Vagina (tissue), 2 donors: ENCODE measurements at regions not wholly inside any gene's neighbourhood (a gene's known extent, or its start where the extent isn't known, plus 50 kb on each side); places are given as distances from the start of the nearest gene placed in this dataset.

Source experiments
- DNase-seq, 2 donors: peaks; one replicate each; pipeline ENCODE4 v3.0.0-alpha.2; 2017; ENCODE audit errors: extremely low spot score in 2 of 2
- H3K27ac ChIP-seq: fragments of 200-600 bp; sonication (generic); one replicate; pipeline ENCODE4 v1.5.1; 2019
- H3K27me3 ChIP-seq: fragments of 200-600 bp; sonication (generic); one replicate; pipeline ENCODE4 v1.5.1; 2019
- H3K36me3 ChIP-seq, 2 donors: fragments of 200-600 bp; sonication (generic); one replicate each; pipeline ENCODE4 v1.5.1; 2017 to 2019
- H3K4me1 ChIP-seq: fragments of 200-600 bp; sonication (generic); one replicate; pipeline ENCODE4 v1.5.1; 2019
- H3K4me3 ChIP-seq, 2 donors: fragments of 200-600 bp; sonication (generic); 1 replicate in 1 of 2; 2 replicates in 1 of 2; pipeline ENCODE4 v1.5.1; 2016 to 2019
- H3K9me3 ChIP-seq: fragments of 200-600 bp; sonication (generic); one replicate; pipeline ENCODE4 v1.5.1; 2019
- POLR2A ChIP-seq, 2 donors: fragments of 450-650 bp; IDR thresholded peaks; one replicate each; pipeline ENCODE4 v1.6.1; 2017; ENCODE audit warnings: antibody characterized with exemption in 2 of 2, mild to moderate bottlenecking in 2 of 2, moderate library complexity in 2 of 2
- POLR2AphosphoS5 ChIP-seq, 2 donors: sonication (generic); formaldehyde crosslinking; IDR thresholded peaks; one replicate each; pipeline ENCODE4 v1.9.0; 2017; ENCODE audit warnings: antibody characterized with exemption in 2 of 2, mild to moderate bottlenecking in 2 of 2, low read depth in 1 of 2; ENCODE audit not compliant: insufficient read depth in 1 of 2
- intact Hi-C: fragments of 100-400 bp; cut with DNase I; formaldehyde crosslinking; loops from one replicate; pipeline ENCODE4 v1.15.1; 2023
- TF ChIP-seq, protein P1 (sequence below), 3 experiments: fragments of 450-650 bp in 2 of 3; fragments of 200-600 bp in 1 of 3; sonication (generic) in 1 of 3; IDR thresholded peaks; one replicate each; pipeline ENCODE4 v1.5.1; 2017 to 2019; ENCODE audit warnings: antibody characterized with exemption in 3 of 3, mild to moderate bottlenecking in 2 of 3, moderate library complexity in 2 of 3

DNA sequence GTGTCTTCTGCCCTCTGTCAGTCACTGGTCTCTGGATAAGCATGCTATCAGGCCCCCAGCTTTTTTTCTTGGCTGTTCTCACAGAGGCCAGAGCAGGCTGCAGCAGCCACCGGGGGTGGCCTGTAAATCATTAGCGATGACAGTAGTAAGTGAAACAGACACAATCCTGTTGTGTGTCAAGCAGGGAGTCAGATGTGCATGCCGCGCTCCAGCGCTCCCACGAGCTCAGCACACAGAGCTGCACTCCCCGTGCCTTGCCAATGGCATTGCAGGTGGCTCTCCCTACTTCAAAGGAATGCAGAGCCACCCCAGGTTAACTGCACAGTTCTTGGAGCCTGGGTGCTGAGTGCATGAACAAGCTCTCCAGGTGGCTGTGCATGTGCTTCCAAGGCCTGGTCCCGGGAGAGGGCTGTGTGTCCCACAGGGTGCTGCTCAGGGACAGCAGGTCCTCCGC is 226.1 kb downstream of the GLRX3 start:
- no peak overlapping the region for H3K4me3 ChIP-seq
- intact Hi-C loops: no loop called here
- no peaks in the 10 kb centered on the region for H3K36me3 ChIP-seq
- H3K4me1 ChIP-seq: no peaks in the 10 kb centered on the region
- no peaks in the 10 kb centered on the region for H3K9me3 ChIP-seq
- H3K27me3 ChIP-seq: no peaks in the 10 kb centered on the region
- TF ChIP-seq, protein P1, sequence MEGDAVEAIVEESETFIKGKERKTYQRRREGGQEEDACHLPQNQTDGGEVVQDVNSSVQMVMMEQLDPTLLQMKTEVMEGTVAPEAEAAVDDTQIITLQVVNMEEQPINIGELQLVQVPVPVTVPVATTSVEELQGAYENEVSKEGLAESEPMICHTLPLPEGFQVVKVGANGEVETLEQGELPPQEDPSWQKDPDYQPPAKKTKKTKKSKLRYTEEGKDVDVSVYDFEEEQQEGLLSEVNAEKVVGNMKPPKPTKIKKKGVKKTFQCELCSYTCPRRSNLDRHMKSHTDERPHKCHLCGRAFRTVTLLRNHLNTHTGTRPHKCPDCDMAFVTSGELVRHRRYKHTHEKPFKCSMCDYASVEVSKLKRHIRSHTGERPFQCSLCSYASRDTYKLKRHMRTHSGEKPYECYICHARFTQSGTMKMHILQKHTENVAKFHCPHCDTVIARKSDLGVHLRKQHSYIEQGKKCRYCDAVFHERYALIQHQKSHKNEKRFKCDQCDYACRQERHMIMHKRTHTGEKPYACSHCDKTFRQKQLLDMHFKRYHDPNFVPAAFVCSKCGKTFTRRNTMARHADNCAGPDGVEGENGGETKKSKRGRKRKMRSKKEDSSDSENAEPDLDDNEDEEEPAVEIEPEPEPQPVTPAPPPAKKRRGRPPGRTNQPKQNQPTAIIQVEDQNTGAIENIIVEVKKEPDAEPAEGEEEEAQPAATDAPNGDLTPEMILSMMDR (IDR thresholded peaks at IDR 0.05): no peak
- no peak for TF ChIP-seq POLR2AphosphoS5 (IDR thresholded peaks at IDR 0.05; ENCODE audit: insufficient read depth in 1 of 2, low read depth in 1 of 2)
- no peak for TF ChIP-seq POLR2A (IDR thresholded peaks at IDR 0.05)
- no peak overlapping the region for H3K27ac ChIP-seq
- no peak for DNase-seq

DNA sequence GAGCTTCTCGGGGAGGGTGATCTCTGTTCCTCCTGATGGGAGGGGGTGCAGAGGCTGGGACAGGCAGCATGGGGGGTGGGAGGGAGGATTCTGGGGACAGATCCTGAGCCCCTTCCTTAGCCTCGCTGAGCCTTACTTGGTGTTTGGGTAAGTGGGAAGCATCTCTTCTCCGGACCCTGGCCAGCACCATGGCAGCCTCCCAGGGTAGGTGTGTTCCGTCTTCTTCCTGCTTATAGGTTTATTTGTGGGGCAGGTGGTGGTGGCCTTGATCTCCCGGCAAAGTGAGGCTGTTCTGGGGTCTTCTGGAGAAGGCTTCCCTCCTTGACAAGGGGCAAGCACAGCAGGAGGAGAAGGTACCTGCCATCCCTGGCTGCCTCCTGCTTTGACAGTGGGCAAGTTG is 226.9 kb downstream of the GLRX3 start:
- intact Hi-C loops: no loop called here
- TF ChIP-seq POLR2AphosphoS5 (IDR thresholded peaks at IDR 0.05; ENCODE audit: insufficient read depth in 1 of 2, low read depth in 1 of 2) (no peak), POLR2A (IDR thresholded peaks at IDR 0.05) (no peak)
- TF ChIP-seq, protein P1 (IDR thresholded peaks at IDR 0.05): no peak
- no peak for DNase-seq

DNA sequence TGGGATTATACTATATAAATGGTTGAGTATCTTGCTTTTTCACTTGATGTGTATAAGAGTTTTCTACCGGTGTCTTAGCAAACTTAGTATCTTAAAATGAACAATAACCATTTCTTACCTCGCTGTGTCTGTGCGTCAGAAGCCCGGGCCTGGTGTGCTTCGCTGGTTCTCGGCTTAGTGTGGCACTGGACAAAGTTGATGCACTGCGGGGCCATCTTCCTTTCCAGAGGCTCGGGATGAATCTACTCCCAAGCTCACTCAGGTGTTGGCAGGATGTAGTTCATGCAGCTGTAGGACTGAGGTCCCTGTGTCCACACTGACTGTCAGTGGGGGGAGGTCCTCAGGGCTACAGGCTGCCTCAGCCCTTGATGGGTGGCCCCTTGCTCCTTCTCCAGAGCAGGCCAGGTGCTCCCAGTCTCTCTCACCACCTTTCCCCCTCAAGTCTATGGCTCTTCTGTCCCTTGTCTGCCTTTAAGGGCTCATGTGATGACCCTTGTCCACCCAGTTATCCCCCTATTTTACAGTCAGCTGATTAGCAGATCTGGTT is 227.8 kb downstream of the GLRX3 start:
- H3K4me1 ChIP-seq: no peaks in the 10 kb centered on the region
- no peaks in the 10 kb centered on the region for H3K9me3 ChIP-seq
- TF ChIP-seq POLR2A (IDR thresholded peaks at IDR 0.05) (no peak), POLR2AphosphoS5 (IDR thresholded peaks at IDR 0.05; ENCODE audit: insufficient read depth in 1 of 2, low read depth in 1 of 2) (no peak)
- TF ChIP-seq, protein P1 (IDR thresholded peaks at IDR 0.05): no peak
- no peaks in the 10 kb centered on the region for H3K27me3 ChIP-seq
- no peak overlapping the region for H3K4me3 ChIP-seq
- no peak for DNase-seq
- no peaks in the 10 kb centered on the region for H3K36me3 ChIP-seq
- intact Hi-C loops: no loop called here
- no peak overlapping the region for H3K27ac ChIP-seq

More for the DNA sequence above, 226.9 kb downstream of the GLRX3 start:
- H3K27ac ChIP-seq: no peak overlapping the region
- no peaks in the 10 kb centered on the region for H3K9me3 ChIP-seq
- no peaks in the 10 kb centered on the region for H3K36me3 ChIP-seq
- H3K27me3 ChIP-seq: no peaks in the 10 kb centered on the region
- H3K4me1 ChIP-seq: no peaks in the 10 kb centered on the region
- no peak overlapping the region for H3K4me3 ChIP-seq

DNA sequence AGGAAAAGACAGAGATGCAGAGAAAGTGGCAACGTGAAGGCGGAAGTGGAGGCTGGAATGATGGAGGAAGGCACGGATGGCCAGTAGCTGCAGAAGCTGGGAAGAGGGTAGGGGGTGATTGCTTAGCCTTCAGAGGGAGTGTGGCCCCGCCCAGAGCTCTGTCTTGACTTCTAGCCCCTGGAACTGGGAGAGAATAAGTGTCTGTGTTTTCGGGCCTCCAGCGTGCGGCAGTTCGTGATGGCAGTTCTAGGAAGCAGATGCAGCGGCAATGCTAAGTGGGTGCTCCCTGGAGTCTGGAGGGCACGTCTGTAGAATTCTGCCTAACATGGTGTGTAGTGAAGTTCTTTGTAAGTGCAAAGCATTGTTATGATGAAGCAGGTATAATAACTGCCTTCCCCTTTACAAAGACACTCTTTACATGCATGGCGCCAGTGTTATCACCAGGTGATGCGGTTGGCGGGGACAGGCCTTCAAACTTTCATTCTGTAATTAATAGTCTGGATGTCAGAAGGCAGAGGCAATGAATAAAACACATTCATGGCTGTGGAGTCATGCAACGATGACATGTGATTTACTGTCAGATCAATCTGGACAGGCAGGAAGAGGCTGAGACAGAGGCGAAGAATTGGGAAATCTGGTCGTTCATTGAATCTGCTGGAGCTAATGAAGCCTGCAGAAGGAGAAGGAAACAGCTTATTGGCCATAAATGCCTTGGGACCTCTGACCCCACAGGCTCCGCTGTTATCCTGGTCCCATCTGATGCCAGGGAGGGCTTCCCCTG is 228.6 kb downstream of the GLRX3 start:
- no peaks in the 10 kb centered on the region for H3K9me3 ChIP-seq
- no peak overlapping the region for H3K4me3 ChIP-seq
- TF ChIP-seq, protein P1 (IDR thresholded peaks at IDR 0.05): no peak
- TF ChIP-seq POLR2AphosphoS5 (IDR thresholded peaks at IDR 0.05; ENCODE audit: insufficient read depth in 1 of 2, low read depth in 1 of 2): no peak
- no peak for TF ChIP-seq POLR2A (IDR thresholded peaks at IDR 0.05)
- intact Hi-C loops: no loop called here
- no peaks in the 10 kb centered on the region for H3K4me1 ChIP-seq
- DNase-seq: no peak
- H3K36me3 ChIP-seq: no peaks in the 10 kb centered on the region
- H3K27me3 ChIP-seq: no peaks in the 10 kb centered on the region
- H3K27ac ChIP-seq: no peak overlapping the region
